ENCODE measurements at regions not wholly inside any gene's neighbourhood (a gene's known extent, or its start where the extent isn't known, plus 50 kb on each side); places are given as distances from the start of the nearest gene placed in this dataset.
A peak's percentile ranks its signal among the peaks of the same experiment; 100 is the strongest.
"Not testable (repeated sequence)": the region's sequence is repeated elsewhere in the genome, so short reads cannot be mapped to it uniquely, and the experiment has no call there.

GRCh38 chr14:106778986-106779385 is 1252.6 kb downstream of the TMEM121 start:
- DNase-seq, result no peak

- no peak for DNase-seq
These were observed 1260.3 kb downstream of the TMEM121 start for GRCh38 chr14:106786697-106787096.

GRCh38 chr14:106787626-106788025 is 1261.2 kb downstream of the TMEM121 start:
- DNase-seq, result no peak

GRCh38 chr14:106788534-106788933 is 1262.2 kb downstream of the TMEM121 start:
- no peak for DNase-seq

- DNase-seq, result no peak
These were observed 1262.9 kb downstream of the TMEM121 start for GRCh38 chr14:106789318-106789717.

- peak; percentile 67 for DNase-seq
These were observed 1264.0 kb downstream of the TMEM121 start for GRCh38 chr14:106790189-106791036.

GRCh38 chr14:106792543-106792942 is 1266.2 kb downstream of the TMEM121 start:
- DNase-seq, result no peak

- not testable (repeated sequence) for DNase-seq
These were observed 1271.8 kb downstream of the TMEM121 start for GRCh38 chr14:106798166-106798565.

GRCh38 chr14:106802413-106803364 is 1276.3 kb downstream of the TMEM121 start:
- no peak for DNase-seq

GRCh38 chr14:106803379-106803778 is 1277.0 kb downstream of the TMEM121 start:
- DNase-seq, result no peak

GRCh38 chr14:106807493-106807892 is 1281.1 kb downstream of the TMEM121 start:
- DNase-seq, result no peak

- DNase-seq, result no peak
These were observed 1282.1 kb downstream of the TMEM121 start for GRCh38 chr14:106808458-106808857.

- no peak for DNase-seq
These were observed 1282.5 kb downstream of the TMEM121 start for GRCh38 chr14:106808907-106809306.

GRCh38 chr14:106809615-106810014 is 1283.2 kb downstream of the TMEM121 start:
- DNase-seq, result no peak

GRCh38 chr14:106810168-106810567 is 1283.8 kb downstream of the TMEM121 start:
- not testable (repeated sequence) for DNase-seq

GRCh38 chr14:106811162-106811561 is 1284.8 kb downstream of the TMEM121 start:
- DNase-seq, result no peak

GRCh38 chr14:106812788-106813476 is 1286.5 kb downstream of the TMEM121 start:
- DNase-seq, result no peak

GRCh38 chr14:106813477-106813823 is 1287.1 kb downstream of the TMEM121 start:
- no peak for DNase-seq

- no peak for DNase-seq
These were observed 1293.7 kb downstream of the TMEM121 start for GRCh38 chr14:106820119-106820518.

GRCh38 chr14:106821119-106821518 is 1294.7 kb downstream of the TMEM121 start:
- DNase-seq, result no peak

- no peak for DNase-seq
These were observed 1296.5 kb downstream of the TMEM121 start for GRCh38 chr14:106822905-106823304.

GRCh38 chr14:106823552-106823951 is 1297.2 kb downstream of the TMEM121 start:
- no peak for DNase-seq

- no peak for DNase-seq
These were observed 1300.5 kb downstream of the TMEM121 start for GRCh38 chr14:106826833-106827369.
